DND-41 (cell line): ENCODE measurements at regions not wholly inside any gene's neighbourhood (a gene's known extent, or its start where the extent isn't known, plus 50 kb on each side); places are given as distances from the start of the nearest gene placed in this dataset.

ENCODE experiments used
- ATAC-seq: fragments of 200-7000 bp; cut with Tn5 transposase; 3 replicates; pipeline ENCODE4 v1.9.1; 2021; ENCODE audit warnings: low read depth; ENCODE audit not compliant: insufficient read depth
- DNase-seq: peaks from one replicate; pipeline ENCODE4 v3.0.0-alpha.2; 2020
- H2AFZ ChIP-seq: 2 replicates; pipeline ENCODE4 v1.6.0; 2012; ENCODE audit warnings: low read depth, low read length
- H3K27ac ChIP-seq: 2 replicates; pipeline ENCODE4 v1.5.1; 2012; ENCODE audit warnings: low read length, inconsistent platforms
- H3K27me3 ChIP-seq: fragments of 200-600 bp; sonication (generic); 2 replicates; pipeline ENCODE4 v1.6.0; 2012; ENCODE audit warnings: low read length, mild to moderate bottlenecking, inconsistent platforms; ENCODE audit not compliant: insufficient read depth, poor library complexity
- H3K36me3 ChIP-seq: 2 replicates; pipeline ENCODE4 v1.5.1; 2012; ENCODE audit warnings: low read length, inconsistent platforms; ENCODE audit not compliant: insufficient read depth
- H3K4me1 ChIP-seq: 2 replicates; pipeline ENCODE4 v1.5.1; 2012; ENCODE audit warnings: mild to moderate bottlenecking, low read length; ENCODE audit not compliant: insufficient read depth
- H3K4me2 ChIP-seq: 2 replicates; pipeline ENCODE4 v1.6.0; 2012; ENCODE audit warnings: mild to moderate bottlenecking, moderate library complexity, low read length, inconsistent platforms; ENCODE audit not compliant: insufficient read depth
- H3K4me3 ChIP-seq, 2 experiments: fragments of 200-600 bp in 1 of 2; shearing (Covaris generic) in 1 of 2; 2 replicates each; pipeline ENCODE4 v1.5.1; 2012 to 2016; ENCODE audit warnings: inconsistent platforms in 2 of 2, low read length in 2 of 2, mild to moderate bottlenecking in 2 of 2, low read depth in 1 of 2, moderate library complexity in 1 of 2
- H3K79me2 ChIP-seq: 2 replicates; pipeline ENCODE4 v1.6.0; 2012; ENCODE audit warnings: low read length, inconsistent platforms; ENCODE audit not compliant: insufficient read depth
- H3K9ac ChIP-seq: 2 replicates; pipeline ENCODE4 v1.6.0; 2012; ENCODE audit warnings: low read depth, mild to moderate bottlenecking, inconsistent platforms, low read length, moderate library complexity
- H3K9me3 ChIP-seq: 2 replicates; pipeline ENCODE4 v1.5.1; 2012; ENCODE audit warnings: low read length, moderate library complexity, mild to moderate bottlenecking, inconsistent platforms; ENCODE audit not compliant: insufficient read depth, severe bottlenecking
- H4K20me1 ChIP-seq: 2 replicates; pipeline ENCODE4 v1.6.0; 2012; ENCODE audit warnings: low read length; ENCODE audit not compliant: insufficient read depth
- EZH2 ChIP-seq: IDR thresholded peaks from 3 replicates; pipeline ENCODE4 v1.6.1; 2012; ENCODE audit warnings: borderline replicate concordance, low read depth, mild to moderate bottlenecking, moderate library complexity, low read length, inconsistent platforms; ENCODE audit not compliant: severe bottlenecking
- TF ChIP-seq, protein P1 (sequence below): IDR thresholded peaks from 2 replicates; pipeline ENCODE4 v1.5.1; 2012; ENCODE audit warnings: borderline replicate concordance, low read length, moderate library complexity, mild to moderate bottlenecking; ENCODE audit not compliant: poor library complexity, severe bottlenecking; ENCODE audit errors: extremely low read depth

DNA sequence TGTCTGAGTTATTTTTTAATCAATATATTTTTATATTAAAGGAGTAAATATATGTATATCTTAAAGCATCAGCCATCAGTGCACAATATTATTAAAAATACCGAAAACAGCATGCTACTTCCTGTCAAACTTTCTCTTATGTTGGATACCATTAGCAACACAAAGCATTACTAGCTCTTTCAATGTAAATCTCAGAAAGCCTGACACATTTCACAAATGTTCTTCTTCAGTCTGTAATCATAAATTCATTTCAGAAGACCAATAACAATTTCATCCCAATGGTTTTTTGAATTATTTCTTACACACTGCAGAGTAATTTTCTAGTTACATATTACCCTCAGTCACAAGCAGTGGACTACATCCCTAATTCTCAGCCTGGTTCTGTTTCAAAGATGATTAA is 226.9 kb downstream of the LRRK2 start:
- no peak for DNase-seq

DNA sequence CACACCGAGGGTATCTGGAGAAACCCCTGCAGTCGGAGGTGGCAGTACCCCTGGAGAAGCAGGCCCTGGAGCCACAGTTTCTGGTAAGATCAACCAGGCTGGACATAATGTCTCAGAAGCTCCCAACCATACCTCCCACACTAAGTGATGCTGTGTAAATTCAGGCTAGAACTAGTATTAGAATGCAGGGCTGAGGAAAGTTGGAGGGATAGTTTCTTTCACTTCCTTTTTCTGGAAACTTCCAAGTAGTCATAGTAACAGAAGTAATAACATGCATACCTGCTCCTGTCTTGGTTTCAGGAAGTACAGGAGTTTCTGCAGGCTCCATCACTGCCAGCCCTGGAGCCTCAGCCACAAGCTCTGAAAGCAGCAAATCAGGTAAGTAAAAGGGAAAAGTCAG is 228.1 kb upstream of the CNTN1 start:
- TF ChIP-seq, protein P1, sequence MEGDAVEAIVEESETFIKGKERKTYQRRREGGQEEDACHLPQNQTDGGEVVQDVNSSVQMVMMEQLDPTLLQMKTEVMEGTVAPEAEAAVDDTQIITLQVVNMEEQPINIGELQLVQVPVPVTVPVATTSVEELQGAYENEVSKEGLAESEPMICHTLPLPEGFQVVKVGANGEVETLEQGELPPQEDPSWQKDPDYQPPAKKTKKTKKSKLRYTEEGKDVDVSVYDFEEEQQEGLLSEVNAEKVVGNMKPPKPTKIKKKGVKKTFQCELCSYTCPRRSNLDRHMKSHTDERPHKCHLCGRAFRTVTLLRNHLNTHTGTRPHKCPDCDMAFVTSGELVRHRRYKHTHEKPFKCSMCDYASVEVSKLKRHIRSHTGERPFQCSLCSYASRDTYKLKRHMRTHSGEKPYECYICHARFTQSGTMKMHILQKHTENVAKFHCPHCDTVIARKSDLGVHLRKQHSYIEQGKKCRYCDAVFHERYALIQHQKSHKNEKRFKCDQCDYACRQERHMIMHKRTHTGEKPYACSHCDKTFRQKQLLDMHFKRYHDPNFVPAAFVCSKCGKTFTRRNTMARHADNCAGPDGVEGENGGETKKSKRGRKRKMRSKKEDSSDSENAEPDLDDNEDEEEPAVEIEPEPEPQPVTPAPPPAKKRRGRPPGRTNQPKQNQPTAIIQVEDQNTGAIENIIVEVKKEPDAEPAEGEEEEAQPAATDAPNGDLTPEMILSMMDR, result no peak
- no peak for TF ChIP-seq EZH2

More for the DNA sequence above, 226.9 kb downstream of the LRRK2 start:
- ATAC-seq, result no peak
- H3K9me3 ChIP-seq, result no peaks in the 10 kb centered on the region
- no peak overlapping the region for H2AFZ ChIP-seq
- H3K27me3 ChIP-seq, result no peaks in the 10 kb centered on the region
- H3K27ac ChIP-seq, result no peak overlapping the region
- H3K4me2 ChIP-seq, result no peak overlapping the region
- H4K20me1 ChIP-seq, result no peaks in the 10 kb centered on the region
- H3K79me2 ChIP-seq, result no peaks in the 10 kb centered on the region
- H3K4me3 ChIP-seq, result no peak overlapping the region
- no peak for TF ChIP-seq EZH2
- TF ChIP-seq, protein P1, result no peak
- no peak overlapping the region for H3K9ac ChIP-seq
- no peaks in the 10 kb centered on the region for H3K36me3 ChIP-seq
- no peaks in the 10 kb centered on the region for H3K4me1 ChIP-seq

DNA sequence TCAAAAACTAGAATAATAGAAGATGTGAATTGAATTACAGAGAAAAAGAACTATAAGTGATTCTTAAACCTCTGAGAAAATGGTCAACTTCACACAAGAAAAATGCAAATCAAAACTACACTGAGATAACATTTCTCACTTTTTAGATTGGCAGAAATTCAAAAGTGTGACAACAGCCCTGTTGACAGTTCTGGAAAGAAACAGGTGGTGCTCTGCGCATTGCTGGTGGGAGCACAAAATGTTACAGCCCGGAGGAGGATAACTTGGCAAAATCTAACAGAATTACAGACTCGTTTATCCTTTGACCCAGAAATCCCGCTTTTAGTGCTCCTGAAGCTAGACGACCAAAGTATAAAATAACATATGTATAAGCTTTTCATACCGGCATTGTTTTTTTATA is 222.5 kb upstream of the CNTN1 start:
- no peak for DNase-seq
- no peak for ATAC-seq
- TF ChIP-seq, protein P1, result no peak
- TF ChIP-seq EZH2, result no peak
- Histone ChIP-seq H3K4me1 (no peaks in the 10 kb centered on the region), H3K27ac (no peak overlapping the region), H3K4me3 (no peak overlapping the region), H3K9ac (no peak overlapping the region), H3K79me2 (no peaks in the 10 kb centered on the region), H4K20me1 (no peaks in the 10 kb centered on the region), H3K36me3 (no peaks in the 10 kb centered on the region), H2AFZ (no peak overlapping the region), H3K4me2 (no peak overlapping the region), H3K27me3 (no peaks in the 10 kb centered on the region), H3K9me3 (no peaks in the 10 kb centered on the region)

More for the DNA sequence above, 228.1 kb upstream of the CNTN1 start:
- no peak overlapping the region for H3K27ac ChIP-seq
- no peaks in the 10 kb centered on the region for H3K4me1 ChIP-seq
- no peaks in the 10 kb centered on the region for H4K20me1 ChIP-seq
- DNase-seq, result no peak
- H3K4me3 ChIP-seq, result no peak overlapping the region
- H3K36me3 ChIP-seq, result no peaks in the 10 kb centered on the region
- no peaks in the 10 kb centered on the region for H3K9me3 ChIP-seq
- H3K9ac ChIP-seq, result no peak overlapping the region
- H3K27me3 ChIP-seq, result no peaks in the 10 kb centered on the region
- H2AFZ ChIP-seq, result no peak overlapping the region
- no peaks in the 10 kb centered on the region for H3K79me2 ChIP-seq
- no peak for ATAC-seq
- no peak overlapping the region for H3K4me2 ChIP-seq

DNA sequence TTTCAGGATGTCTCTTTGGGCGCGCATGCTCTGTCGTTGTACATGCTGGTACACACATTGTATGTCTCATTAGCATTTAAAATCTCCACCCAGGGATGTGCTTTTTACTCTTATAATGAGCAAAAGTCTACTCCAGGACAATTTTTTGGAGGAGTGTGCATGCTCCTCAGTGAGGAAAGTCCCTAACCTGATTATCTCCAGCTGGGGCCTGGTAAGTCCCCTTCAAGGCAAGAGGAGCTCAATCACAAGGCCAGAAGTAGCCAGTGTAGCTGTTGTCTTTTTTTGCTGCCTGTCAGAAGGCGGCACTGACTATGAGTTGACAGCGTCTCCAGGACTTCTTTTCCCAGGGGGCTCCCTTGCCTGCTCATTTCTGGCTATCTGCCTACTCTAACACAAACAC is 218.3 kb upstream of the CNTN1 start:
- DNase-seq (no peak), ATAC-seq (no peak)
- no peaks in the 10 kb centered on the region for H3K79me2 ChIP-seq
- no peaks in the 10 kb centered on the region for H4K20me1 ChIP-seq
- no peak overlapping the region for H3K27ac ChIP-seq
- TF ChIP-seq, protein P1, result no peak
- no peak for TF ChIP-seq EZH2
- no peaks in the 10 kb centered on the region for H3K9me3 ChIP-seq
- no peak overlapping the region for H3K9ac ChIP-seq
- no peak overlapping the region for H3K4me2 ChIP-seq
- no peak overlapping the region for H3K4me3 ChIP-seq
- H3K4me1 ChIP-seq, result no peaks in the 10 kb centered on the region
- H3K27me3 ChIP-seq, result no peaks in the 10 kb centered on the region
- H3K36me3 ChIP-seq, result no peaks in the 10 kb centered on the region
- no peak overlapping the region for H2AFZ ChIP-seq
